Esophagus squamous epithelium (tissue), 4 donors: ENCODE measurements at regions not wholly inside any gene's neighbourhood (a gene's known extent, or its start where the extent isn't known, plus 50 kb on each side); places are given as distances from the start of the nearest gene placed in this dataset.

Experiments
- CTCF ChIP-seq, 6 experiments: fragments of 450-650 bp in 4 of 6; fragments of 200-600 bp in 2 of 6; sonication (generic) in 2 of 6; IDR thresholded peaks; one replicate each; pipeline ENCODE4 v1.5.1; 2016 to 2019; ENCODE audit warnings: antibody characterized with exemption in 6 of 6, mild to moderate bottlenecking in 4 of 6, moderate library complexity in 4 of 6
- POLR2A ChIP-seq, 4 donors: fragments of 450-650 bp; IDR thresholded peaks; one replicate each; pipeline ENCODE4 v1.6.1; 2017; ENCODE audit warnings: antibody characterized with exemption in 4 of 4, mild to moderate bottlenecking in 4 of 4, moderate library complexity in 3 of 4

GRCh38 chr10:29734962-29735627 is 100.3 kb upstream of the SVIL start:
- TF ChIP-seq CTCF (IDR thresholded peaks at IDR 0.05) (no peak), POLR2A (IDR thresholded peaks at IDR 0.05) (peak in 1 of 4 donors; percentile 21)
